ENCODE measurements at regions not wholly inside any gene's neighbourhood (a gene's known extent, or its start where the extent isn't known, plus 50 kb on each side); places are given as distances from the start of the nearest gene placed in this dataset.

- no peak for TF ChIP-seq CTCF (IDR thresholded peaks at IDR 0.05)
- no peak for TF ChIP-seq POLR2A (IDR thresholded peaks at IDR 0.05)
- TF ChIP-seq POLR2AphosphoS5 (IDR thresholded peaks at IDR 0.05), result no peak
These were observed 176.8 kb upstream of the CELF4 start for GRCh38 chr18:37742436-37742835.
